Umbilical cord (tissue), 1 donor: ENCODE measurements at regions not wholly inside any gene's neighbourhood (a gene's known extent, or its start where the extent isn't known, plus 50 kb on each side); places are given as distances from the start of the nearest gene placed in this dataset.
A peak's percentile ranks its signal among the peaks of the same experiment; 100 is the strongest.

ENCODE experiments used
- DNase-seq: peaks from one replicate; pipeline ENCODE4 v3.0.0-alpha.2; 2015; ENCODE audit warnings: low spot score

GRCh38 chr3:88947013-88947412 lies 160.4 kb upstream of the EPHA3 start:
- no peak for DNase-seq

GRCh38 chr3:88954853-88955252 lies 152.6 kb upstream of the EPHA3 start:
- no peak for DNase-seq

GRCh38 chr3:88955274-88955673 lies 152.1 kb upstream of the EPHA3 start:
- peak; percentile 16 for DNase-seq

- DNase-seq = no peak
These were observed 149.5 kb upstream of the EPHA3 start for GRCh38 chr3:88957711-88958439.

GRCh38 chr3:88960019-88960418 lies 147.4 kb upstream of the EPHA3 start:
- DNase-seq = no peak

GRCh38 chr3:88963003-88963402 lies 144.4 kb upstream of the EPHA3 start:
- no peak for DNase-seq

- DNase-seq = no peak
These were observed 127.7 kb upstream of the EPHA3 start for GRCh38 chr3:88979760-88980159.

GRCh38 chr3:88983458-88983857 lies 124.0 kb upstream of the EPHA3 start:
- DNase-seq = no peak

- no peak for DNase-seq
These were observed 123.2 kb upstream of the EPHA3 start for GRCh38 chr3:88984256-88984655.

GRCh38 chr3:88984832-88985231 lies 122.6 kb upstream of the EPHA3 start:
- DNase-seq = no peak

- no peak for DNase-seq
These were observed 121.9 kb upstream of the EPHA3 start for GRCh38 chr3:88985491-88985890.

- peak; percentile 70 for DNase-seq
These were observed 120.6 kb upstream of the EPHA3 start for GRCh38 chr3:88986834-88987233.

GRCh38 chr3:88987776-88988175 lies 119.6 kb upstream of the EPHA3 start:
- DNase-seq = no peak

GRCh38 chr3:88988906-88989305 lies 118.5 kb upstream of the EPHA3 start:
- DNase-seq = no peak

- no peak for DNase-seq
These were observed 115.9 kb upstream of the EPHA3 start for GRCh38 chr3:88991496-88991895.

GRCh38 chr3:88996691-88997090 lies 110.7 kb upstream of the EPHA3 start:
- DNase-seq = no peak

GRCh38 chr3:88997260-88997659 lies 110.2 kb upstream of the EPHA3 start:
- peak; percentile 27 for DNase-seq

GRCh38 chr3:89000886-89001285 lies 106.5 kb upstream of the EPHA3 start:
- no peak for DNase-seq

GRCh38 chr3:89002191-89002590 lies 105.2 kb upstream of the EPHA3 start:
- no peak for DNase-seq

- no peak for DNase-seq
These were observed 93.9 kb upstream of the EPHA3 start for GRCh38 chr3:89013536-89013935.

- no peak for DNase-seq
These were observed 89.9 kb upstream of the EPHA3 start for GRCh38 chr3:89017531-89017930.

GRCh38 chr3:89025185-89025584 lies 82.2 kb upstream of the EPHA3 start:
- DNase-seq = peak; percentile 5

- DNase-seq = no peak
These were observed 74.9 kb upstream of the EPHA3 start for GRCh38 chr3:89032346-89033013.
